ENCODE measurements at regions not wholly inside any gene's neighbourhood (a gene's known extent, or its start where the extent isn't known, plus 50 kb on each side); places are given as distances from the start of the nearest gene placed in this dataset.

DNA sequence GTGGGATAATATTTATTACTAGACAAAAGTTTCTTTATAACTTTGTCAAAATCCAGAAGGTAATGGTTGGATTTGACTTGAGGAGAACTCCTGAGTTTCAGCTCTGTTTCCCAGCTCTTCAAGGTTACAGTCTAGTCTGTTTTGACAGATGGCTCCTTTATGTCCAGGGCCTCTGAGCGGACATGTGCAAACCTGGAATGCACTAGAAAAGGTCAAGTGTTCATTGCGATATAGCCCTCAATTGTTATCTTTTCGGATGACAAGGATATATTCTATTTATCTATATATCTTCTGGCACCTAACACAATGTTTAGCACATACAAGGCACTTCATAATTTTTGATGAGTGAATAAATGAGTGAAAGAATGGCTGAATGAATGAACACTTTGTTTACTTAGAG is 513.2 kb upstream of the GOLIM4 start:
- TF ChIP-seq, protein P1, sequence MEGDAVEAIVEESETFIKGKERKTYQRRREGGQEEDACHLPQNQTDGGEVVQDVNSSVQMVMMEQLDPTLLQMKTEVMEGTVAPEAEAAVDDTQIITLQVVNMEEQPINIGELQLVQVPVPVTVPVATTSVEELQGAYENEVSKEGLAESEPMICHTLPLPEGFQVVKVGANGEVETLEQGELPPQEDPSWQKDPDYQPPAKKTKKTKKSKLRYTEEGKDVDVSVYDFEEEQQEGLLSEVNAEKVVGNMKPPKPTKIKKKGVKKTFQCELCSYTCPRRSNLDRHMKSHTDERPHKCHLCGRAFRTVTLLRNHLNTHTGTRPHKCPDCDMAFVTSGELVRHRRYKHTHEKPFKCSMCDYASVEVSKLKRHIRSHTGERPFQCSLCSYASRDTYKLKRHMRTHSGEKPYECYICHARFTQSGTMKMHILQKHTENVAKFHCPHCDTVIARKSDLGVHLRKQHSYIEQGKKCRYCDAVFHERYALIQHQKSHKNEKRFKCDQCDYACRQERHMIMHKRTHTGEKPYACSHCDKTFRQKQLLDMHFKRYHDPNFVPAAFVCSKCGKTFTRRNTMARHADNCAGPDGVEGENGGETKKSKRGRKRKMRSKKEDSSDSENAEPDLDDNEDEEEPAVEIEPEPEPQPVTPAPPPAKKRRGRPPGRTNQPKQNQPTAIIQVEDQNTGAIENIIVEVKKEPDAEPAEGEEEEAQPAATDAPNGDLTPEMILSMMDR (conservative IDR thresholded peaks at IDR 0.05), result no peak

DNA sequence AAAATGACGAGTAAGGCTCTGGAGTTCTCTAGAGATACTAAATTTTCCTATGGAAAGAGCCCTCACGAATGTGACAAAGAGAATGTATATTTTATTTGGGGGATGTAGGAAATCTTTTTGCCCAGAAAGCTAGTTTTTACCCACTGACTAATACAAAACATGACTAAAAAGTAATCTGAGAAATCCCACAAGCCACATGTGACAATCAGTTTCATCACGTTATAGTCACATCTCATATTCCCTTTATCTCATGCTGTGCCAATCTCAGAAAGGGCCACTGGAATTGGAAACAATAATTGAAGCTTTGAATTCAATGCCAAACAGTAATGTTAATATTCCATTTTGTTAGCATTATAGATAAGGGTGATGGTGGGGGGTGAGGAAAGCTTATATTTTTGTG is 509.0 kb upstream of the GOLIM4 start:
- H3K27ac ChIP-seq, result no peak overlapping the region
- TF ChIP-seq, protein P1 (conservative IDR thresholded peaks at IDR 0.05), result no peak

More for the DNA sequence above, 513.2 kb upstream of the GOLIM4 start:
- no peak overlapping the region for H3K27ac ChIP-seq

GRCh38 chr3:168598250-168598649 is 502.5 kb upstream of the GOLIM4 start:
- TF ChIP-seq, protein P1 (conservative IDR thresholded peaks at IDR 0.05), result no peak
- H3K27ac ChIP-seq, result no peak overlapping the region

DNA sequence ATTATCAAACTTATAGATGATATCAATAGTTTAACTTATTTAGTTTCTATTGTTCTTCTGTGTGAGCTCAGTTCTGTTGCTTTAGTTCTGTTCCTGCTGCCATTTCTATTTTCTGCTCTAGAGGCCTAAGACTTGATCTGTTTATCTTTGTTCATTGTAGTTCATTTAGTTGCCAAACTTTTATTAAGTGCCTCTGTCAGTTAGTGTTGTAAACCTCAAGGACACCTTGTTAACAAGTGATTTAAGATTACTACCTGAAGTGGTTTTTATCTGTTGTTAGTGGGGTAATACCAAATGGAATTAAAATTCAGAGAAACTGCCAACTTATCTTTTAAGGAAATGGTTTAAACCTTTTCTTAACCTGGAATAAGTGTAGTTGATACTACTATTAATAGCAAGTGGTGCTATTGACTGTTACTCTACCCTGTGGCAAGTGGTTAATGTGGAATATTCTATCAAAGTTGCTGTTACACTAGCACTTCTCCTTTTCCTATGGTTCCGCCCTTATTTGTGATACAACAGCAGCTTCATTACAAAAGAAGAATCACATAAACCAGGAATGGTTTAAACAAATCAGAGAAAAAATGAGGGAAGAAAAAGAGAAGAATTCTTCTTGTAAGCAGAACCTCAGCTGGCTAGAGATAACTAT is 500.6 kb upstream of the GOLIM4 start:
- no peak overlapping the region for H3K27ac ChIP-seq
- TF ChIP-seq, protein P1 (conservative IDR thresholded peaks at IDR 0.05), result no peak

DNA sequence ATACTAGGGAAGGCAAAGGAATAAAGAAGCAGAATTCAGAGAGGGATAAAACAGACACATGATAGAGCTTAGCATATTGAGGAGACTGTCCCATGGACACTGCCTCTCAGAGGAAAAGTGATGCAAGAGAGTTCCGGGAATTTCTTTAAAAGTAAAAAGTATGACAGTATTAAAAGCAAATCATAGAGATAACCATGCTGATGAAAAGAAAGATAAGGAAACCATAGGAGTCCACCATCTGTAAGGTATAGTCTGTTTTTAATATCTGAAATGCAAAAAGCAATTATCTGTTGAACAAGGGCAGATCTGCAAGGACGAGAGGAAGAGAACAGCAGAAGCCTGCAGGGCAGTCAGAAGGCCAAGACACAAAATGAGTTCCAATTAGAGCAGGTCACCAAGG is 495.9 kb upstream of the GOLIM4 start:
- TF ChIP-seq, protein P1 (conservative IDR thresholded peaks at IDR 0.05), result no peak

DNA sequence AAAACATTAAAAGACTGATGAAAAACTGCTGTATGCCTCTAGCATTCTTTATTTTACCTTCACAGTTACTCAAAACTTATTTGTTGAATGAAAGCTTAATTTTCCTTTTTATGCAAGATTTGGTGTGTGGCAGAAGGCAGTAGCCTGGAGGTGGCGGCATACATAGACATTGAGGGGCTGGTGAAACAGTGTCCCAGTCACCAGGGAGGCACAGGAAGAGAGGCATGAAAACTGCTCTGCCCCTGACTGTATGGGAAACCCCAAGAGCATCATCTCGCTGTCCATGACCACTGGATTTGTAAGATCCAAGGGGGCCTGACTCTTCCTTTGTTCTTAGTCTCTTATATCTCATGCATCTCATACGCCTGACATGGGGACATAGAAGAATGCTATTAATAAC is 493.7 kb upstream of the GOLIM4 start:
- H3K27ac ChIP-seq, result no peak overlapping the region
- TF ChIP-seq, protein P1 (conservative IDR thresholded peaks at IDR 0.05), result no peak

More for the DNA sequence above, 495.9 kb upstream of the GOLIM4 start:
- no peak overlapping the region for H3K27ac ChIP-seq

GRCh38 chr3:168585544-168585943 is 489.8 kb upstream of the GOLIM4 start:
- TF ChIP-seq, protein P1 (conservative IDR thresholded peaks at IDR 0.05), result no peak
- H3K27ac ChIP-seq, result no peak overlapping the region
